SK-N-MC (cell line): ENCODE measurements at regions not wholly inside any gene's neighbourhood (a gene's known extent, or its start where the extent isn't known, plus 50 kb on each side); places are given as distances from the start of the nearest gene placed in this dataset.

Experiments used
- DNase-seq: peaks from one replicate; pipeline ENCODE4 v3.0.0-alpha.2; 2011; ENCODE audit warnings: low read depth, low spot score
- H3K27ac ChIP-seq: fragments of 200-600 bp; sonication (generic); 2 replicates; pipeline ENCODE4 v1.5.1; 2016; ENCODE audit warnings: mixed run types
- H3K36me3 ChIP-seq: fragments of 200-600 bp; sonication (generic); 2 replicates; pipeline ENCODE4 v1.6.1; 2017; ENCODE audit warnings: antibody characterized with exemption, low read length, mixed read lengths; ENCODE audit not compliant: insufficient read depth
- H3K4me3 ChIP-seq: fragments of 200-600 bp; sonication (generic); 2 replicates; pipeline ENCODE4 v1.5.1; 2016
- H3K9ac ChIP-seq: fragments of 200-600 bp; sonication (generic); 2 replicates; pipeline ENCODE4 v1.8.0; 2017; ENCODE audit warnings: mixed run types, mixed read lengths; ENCODE audit not compliant: insufficient read length
- H3K9me3 ChIP-seq: fragments of 200-600 bp; sonication (generic); 2 replicates; pipeline ENCODE4 v1.6.1; 2017; ENCODE audit warnings: low read depth, mild to moderate bottlenecking, antibody characterized with exemption, low read length, moderate library complexity, mixed read lengths
- EZH2 ChIP-seq: fragments of 200-600 bp; sonication (generic); IDR thresholded peaks from one replicate; pipeline ENCODE4 v1.6.1; 2017; ENCODE audit warnings: antibody characterized with exemption
- FOXP2 ChIP-seq: optimal IDR thresholded peaks from 2 replicates; pipeline ENCODE3; 2011; ENCODE audit warnings: mild to moderate bottlenecking, moderate library complexity; ENCODE audit not compliant: insufficient read depth; ENCODE audit errors: extremely low read length, control extremely low read depth
- POLR2AphosphoS5 ChIP-seq: IDR thresholded peaks from 2 replicates; pipeline ENCODE4 v1.6.1; 2012; ENCODE audit warnings: mild to moderate bottlenecking, low read depth, low read length, borderline replicate concordance

- Histone ChIP-seq H3K9ac (no peak overlapping the region), H3K9me3 (no peaks in the 10 kb centered on the region), H3K36me3 (no peaks in the 10 kb centered on the region), H3K27ac (no peak overlapping the region), H3K4me3 (no peak overlapping the region)
- no peak for DNase-seq
- no peak for TF ChIP-seq EZH2
- no peak for TF ChIP-seq POLR2AphosphoS5
- TF ChIP-seq FOXP2 = no peak
Observed at GRCh38 chr13:31901985-31902384, 129.6 kb upstream of the FRY start.

- DNase-seq = no peak
Observed at GRCh38 chr13:31903111-31903815, 128.3 kb upstream of the FRY start.

GRCh38 chr13:31904941-31905824 is 126.4 kb upstream of the FRY start:
- Histone ChIP-seq H3K9me3 (no peaks in the 10 kb centered on the region), H3K27ac (no peak overlapping the region), H3K36me3 (no peaks in the 10 kb centered on the region), H3K9ac (no peak overlapping the region), H3K4me3 (no peak overlapping the region)
- TF ChIP-seq EZH2 = no peak
- no peak for TF ChIP-seq POLR2AphosphoS5
- no peak for TF ChIP-seq FOXP2
- no peak for DNase-seq

More at GRCh38 chr13:31903111-31903815, 128.3 kb upstream of the FRY start:
- Histone ChIP-seq H3K36me3 (no peaks in the 10 kb centered on the region), H3K4me3 (no peak overlapping the region), H3K9ac (no peak overlapping the region), H3K27ac (no peak overlapping the region), H3K9me3 (no peaks in the 10 kb centered on the region)
- TF ChIP-seq EZH2 (no peak), FOXP2 (no peak), POLR2AphosphoS5 (no peak)

- Histone ChIP-seq H3K9me3 (no peaks in the 10 kb centered on the region), H3K27ac (no peak overlapping the region), H3K4me3 (no peak overlapping the region), H3K9ac (no peak overlapping the region), H3K36me3 (no peaks in the 10 kb centered on the region)
- no peak for TF ChIP-seq FOXP2
- no peak for TF ChIP-seq POLR2AphosphoS5
- no peak for TF ChIP-seq EZH2
- DNase-seq = no peak
Observed at GRCh38 chr13:31905961-31906360, 125.6 kb upstream of the FRY start.

GRCh38 chr13:31908696-31909411 is 122.7 kb upstream of the FRY start:
- DNase-seq = no peak
- no peaks in the 10 kb centered on the region for H3K9me3 ChIP-seq
- no peak overlapping the region for H3K4me3 ChIP-seq
- TF ChIP-seq EZH2 (no peak), POLR2AphosphoS5 (no peak), FOXP2 (no peak)
- H3K9ac ChIP-seq = no peak overlapping the region
- H3K27ac ChIP-seq = no peak overlapping the region
- H3K36me3 ChIP-seq = no peaks in the 10 kb centered on the region

GRCh38 chr13:31909864-31910551 is 121.6 kb upstream of the FRY start:
- DNase-seq = peak; percentile 70
- no peak for TF ChIP-seq EZH2
- TF ChIP-seq FOXP2 = no peak
- TF ChIP-seq POLR2AphosphoS5 = no peak
- no peak overlapping the region for H3K27ac ChIP-seq
- no peaks in the 10 kb centered on the region for H3K36me3 ChIP-seq
- H3K4me3 ChIP-seq = no peak overlapping the region
- no peak overlapping the region for H3K9ac ChIP-seq
- H3K9me3 ChIP-seq = no peaks in the 10 kb centered on the region

DNA sequence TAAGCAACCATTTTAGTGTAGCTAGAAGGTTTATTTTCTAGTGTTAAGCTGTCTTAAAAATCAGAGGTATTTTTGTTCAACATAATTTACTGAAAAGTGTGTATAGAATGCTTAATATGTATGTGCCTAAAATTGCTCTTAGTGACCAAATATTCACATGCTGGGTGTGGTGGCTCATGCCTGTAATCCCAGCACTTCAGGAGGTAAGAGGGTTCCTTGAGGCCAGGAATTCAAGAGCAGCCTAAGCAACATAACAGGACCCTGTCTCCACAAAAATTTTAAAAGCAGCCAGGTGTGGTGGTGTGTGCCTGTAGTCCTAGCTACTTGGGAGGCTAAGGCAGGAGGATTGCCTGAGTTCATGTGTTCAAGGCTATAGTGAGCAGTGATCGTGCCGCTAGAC is 120.9 kb upstream of the FRY start:
- Histone ChIP-seq H3K27ac (no peak overlapping the region), H3K9me3 (no peaks in the 10 kb centered on the region), H3K9ac (no peak overlapping the region), H3K4me3 (no peak overlapping the region), H3K36me3 (no peaks in the 10 kb centered on the region)
- TF ChIP-seq FOXP2 (no peak), POLR2AphosphoS5 (no peak), EZH2 (no peak)
- no peak for DNase-seq

DNA sequence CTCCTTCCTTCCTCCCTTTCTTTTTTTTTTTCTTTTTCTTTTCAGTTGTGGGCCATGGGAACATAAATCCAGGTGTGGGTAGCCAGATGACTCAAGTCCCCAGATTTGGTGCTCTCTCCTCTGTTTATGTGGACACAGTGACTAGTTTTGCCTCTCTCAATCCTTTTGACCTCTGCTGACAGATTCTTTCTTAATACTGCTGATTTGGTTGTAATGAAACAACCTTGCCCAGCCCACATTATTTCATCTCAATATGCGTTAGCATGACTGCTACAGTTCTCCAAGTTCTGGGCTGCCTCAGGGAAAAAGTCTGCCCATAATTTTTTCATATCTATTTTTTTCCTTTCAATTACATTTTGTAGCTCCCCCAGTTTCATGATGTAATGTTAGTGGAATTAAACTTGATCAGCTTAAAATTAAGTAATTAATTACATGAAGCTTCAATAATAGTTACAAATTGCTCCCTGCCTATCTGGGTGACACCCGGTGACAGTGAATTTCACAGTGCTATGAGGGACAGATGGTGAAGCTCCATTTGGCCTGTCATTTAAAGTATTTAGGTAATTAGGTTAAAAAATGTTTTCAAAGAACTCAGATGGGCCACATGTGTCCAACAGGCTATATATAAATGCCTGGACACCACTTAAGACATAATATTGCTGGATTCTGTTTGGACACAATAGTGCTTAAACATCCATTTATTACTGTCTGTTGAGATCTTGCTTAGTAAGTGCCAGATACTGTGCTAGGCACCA is 118.8 kb upstream of the FRY start:
- no peaks in the 10 kb centered on the region for H3K9me3 ChIP-seq
- H3K27ac ChIP-seq = no peak overlapping the region
- no peak for TF ChIP-seq EZH2
- no peak for TF ChIP-seq FOXP2
- TF ChIP-seq POLR2AphosphoS5 = no peak
- no peak overlapping the region for H3K4me3 ChIP-seq
- H3K36me3 ChIP-seq = no peaks in the 10 kb centered on the region
- DNase-seq = no peak
- no peak overlapping the region for H3K9ac ChIP-seq
